H1 (cell line): ENCODE measurements at regions not wholly inside any gene's neighbourhood (a gene's known extent, or its start where the extent isn't known, plus 50 kb on each side); places are given as distances from the start of the nearest gene placed in this dataset. TPM values are rescaled to one million over a fixed set of nuclear protein-coding genes. Genes with fewer than 3 reads are reported as not detected.

Experiments
- BRCA1 ChIP-seq: IDR thresholded peaks from 2 replicates; pipeline ENCODE4 v1.6.1; 2012; ENCODE audit warnings: low read depth, low read length, improper control_type of control experiment
- USF2 ChIP-seq: IDR thresholded peaks from 2 replicates; pipeline ENCODE4 v1.6.1; 2011; ENCODE audit warnings: low read length, improper control_type of control experiment
- small RNA-seq: library from polyadenylated mRNA; stranded (forward); fragments of <200 nt; extraction: miRNeasy Mini kit (QIAGEN cat#:217004); gene quantifications from one replicate; pipeline ENCODE3, GENCODE V24; 2013; ENCODE audit not compliant: insufficient read depth
- TF ChIP-seq, protein P1 (sequence below): IDR thresholded peaks from 2 replicates; pipeline ENCODE4 v1.6.1; 2012; ENCODE audit warnings: inconsistent platforms

DNA sequence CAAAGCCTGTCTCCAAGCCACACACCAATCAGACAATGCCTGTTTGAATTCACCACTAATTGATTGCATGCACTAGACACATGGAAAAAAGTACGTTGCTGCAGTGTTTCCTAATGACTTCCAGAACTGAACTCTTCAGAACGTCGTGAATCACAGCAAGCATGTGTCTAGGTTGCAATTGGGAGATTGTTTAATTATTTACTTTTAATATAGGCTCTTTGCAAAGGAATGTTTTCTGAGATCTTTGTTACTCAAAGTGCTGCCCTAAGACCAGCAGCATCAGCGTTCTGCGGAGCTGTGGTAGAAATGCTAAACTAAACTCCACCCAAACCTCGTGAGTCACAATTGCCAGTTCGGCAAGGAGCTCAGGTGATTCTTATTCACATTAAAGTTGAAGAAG, 52.7 kb upstream of the CCDC68 start (continued):
- TF ChIP-seq, protein P1, sequence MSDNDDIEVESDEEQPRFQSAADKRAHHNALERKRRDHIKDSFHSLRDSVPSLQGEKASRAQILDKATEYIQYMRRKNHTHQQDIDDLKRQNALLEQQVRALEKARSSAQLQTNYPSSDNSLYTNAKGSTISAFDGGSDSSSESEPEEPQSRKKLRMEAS = no peak
- TF ChIP-seq USF2 = no peak
- TF ChIP-seq BRCA1 = no peak

Small RNA genes in the stretch of these regions (small RNA-seq; reads per million reads assigned to genes)
- gene RNA5SP459 = not detected
